Left ventricle myocardium inferior (tissue), 1 donor: ENCODE measurements at regions not wholly inside any gene's neighbourhood (a gene's known extent, or its start where the extent isn't known, plus 50 kb on each side); places are given as distances from the start of the nearest gene placed in this dataset.

Experiments used
- DNase-seq: peaks from one replicate; pipeline ENCODE4 v3.0.0-alpha.2; 2020
- H3K27ac ChIP-seq: fragments of 200-600 bp; replicated peaks from 2 replicates; pipeline ENCODE4 v1.8.0; 2021
- H3K27me3 ChIP-seq: fragments of 200-600 bp; 2 replicates; pipeline ENCODE4 v1.8.0; 2021; ENCODE audit warnings: low read depth
- H3K36me3 ChIP-seq: fragments of 200-600 bp; 2 replicates; pipeline ENCODE4 v1.8.0; 2021
- H3K4me1 ChIP-seq: fragments of 200-600 bp; 2 replicates; pipeline ENCODE4 v1.8.0; 2021
- H3K4me3 ChIP-seq: fragments of 200-600 bp; 2 replicates; pipeline ENCODE4 v1.8.0; 2021; ENCODE audit warnings: mild to moderate bottlenecking, moderate library complexity
- H3K9me3 ChIP-seq: fragments of 200-600 bp; replicated peaks from 2 replicates; pipeline ENCODE4 v1.8.0; 2021
- CTCF ChIP-seq: fragments of 200-600 bp; IDR thresholded peaks from 2 replicates; pipeline ENCODE4 v1.8.0; 2021; ENCODE audit warnings: antibody characterized with exemption, mild to moderate bottlenecking, borderline replicate concordance
- intact Hi-C: fragments of 100-400 bp; cut with micrococcal nuclease; formaldehyde crosslinking; loops from one replicate; pipeline ENCODE4 v1.11.0; 2022
- donor health status: DM: no; HTN: yes; CAD: no; lungs with severe emphysema.

GRCh38 chr4:189176002-189176401, 764.7 kb upstream of the FRG1 start:
- H3K27ac ChIP-seq = no peak overlapping the region
- intact Hi-C loops = no loop called here
- no peak for TF ChIP-seq CTCF
- peaks cover 2% of the 10 kb centered on the region for H3K27me3 ChIP-seq
- no peaks in the 10 kb centered on the region for H3K9me3 ChIP-seq
- H3K36me3 ChIP-seq = no peaks in the 10 kb centered on the region
- no peaks in the 10 kb centered on the region for H3K4me1 ChIP-seq
- no peak overlapping the region for H3K4me3 ChIP-seq
- DNase-seq = no peak

- Histone ChIP-seq H3K4me3 (no peak overlapping the region), H3K27ac (no peak overlapping the region), H3K36me3 (no peaks in the 10 kb centered on the region), H3K27me3 (no peaks in the 10 kb centered on the region), H3K9me3 (no peaks in the 10 kb centered on the region), H3K4me1 (no peaks in the 10 kb centered on the region)
- TF ChIP-seq CTCF = no peak
- intact Hi-C loops = no loop called here
- no peak for DNase-seq
These were observed 763.5 kb upstream of the FRG1 start for GRCh38 chr4:189177130-189177529.

- no peak overlapping the region for H3K27ac ChIP-seq
- no peaks in the 10 kb centered on the region for H3K4me1 ChIP-seq
- H3K36me3 ChIP-seq = no peaks in the 10 kb centered on the region
- no peaks in the 10 kb centered on the region for H3K27me3 ChIP-seq
- intact Hi-C loops = no loop called here
- no peak for DNase-seq
- no peak overlapping the region for H3K4me3 ChIP-seq
- H3K9me3 ChIP-seq = no peaks in the 10 kb centered on the region
- no peak for TF ChIP-seq CTCF
These were observed 762.4 kb upstream of the FRG1 start for GRCh38 chr4:189178125-189178746.

GRCh38 chr4:189185810-189186432, 754.8 kb upstream of the FRG1 start:
- H3K27ac ChIP-seq = no peak overlapping the region
- peaks cover 4% of the 10 kb centered on the region for H3K27me3 ChIP-seq
- H3K9me3 ChIP-seq = peaks cover 21% of the 10 kb centered on the region
- DNase-seq = no peak
- intact Hi-C loops = no loop called here
- no peak overlapping the region for H3K4me3 ChIP-seq
- no peak for TF ChIP-seq CTCF
- H3K36me3 ChIP-seq = no peaks in the 10 kb centered on the region
- H3K4me1 ChIP-seq = no peaks in the 10 kb centered on the region

GRCh38 chr4:189187531-189188052, 753.1 kb upstream of the FRG1 start:
- H3K27ac ChIP-seq = no peak overlapping the region
- peaks cover 36% of the 10 kb centered on the region for H3K9me3 ChIP-seq
- no peak for TF ChIP-seq CTCF
- intact Hi-C loops = no loop called here
- H3K4me1 ChIP-seq = no peaks in the 10 kb centered on the region
- no peak for DNase-seq
- no peaks in the 10 kb centered on the region for H3K36me3 ChIP-seq
- peaks cover 4% of the 10 kb centered on the region for H3K27me3 ChIP-seq
- no peak overlapping the region for H3K4me3 ChIP-seq
